ENCODE measurements at regions not wholly inside any gene's neighbourhood (a gene's known extent, or its start where the extent isn't known, plus 50 kb on each side); places are given as distances from the start of the nearest gene placed in this dataset.

- TF ChIP-seq EZH2phosphoT487 (conservative IDR thresholded peaks at IDR 0.05; ENCODE audit: low read length) (no peak), CTCF (IDR thresholded peaks at IDR 0.05; ENCODE audit: insufficient read depth, low read length, poor library complexity, severe bottlenecking) (no peak)
These were observed 120.3 kb upstream of the PRKG2 start for GRCh38 chr4:81335122-81335912.
